CD14-positive monocyte (primary cell): ENCODE measurements at regions not wholly inside any gene's neighbourhood (a gene's known extent, or its start where the extent isn't known, plus 50 kb on each side); places are given as distances from the start of the nearest gene placed in this dataset.

Source experiments
- DNase-seq, 3 donors: peaks; one replicate each; pipeline ENCODE4 v3.0.0-alpha.2; 2011 to 2022
- H2AFZ ChIP-seq: 2 replicates; pipeline ENCODE4 v1.6.0; 2012; ENCODE audit warnings: mild to moderate bottlenecking, low read depth, low read length, inconsistent platforms; ENCODE audit not compliant: insufficient read depth, poor library complexity, severe bottlenecking
- H3K27ac ChIP-seq, 2 donors: 1 replicate in 1 of 2; 2 replicates in 1 of 2; pipeline ENCODE4 v1.5.1; 2012 to 2013; ENCODE audit warnings: low read length in 2 of 2, control low read depth in 1 of 2, inconsistent platforms in 1 of 2, low read depth in 1 of 2, mild to moderate bottlenecking in 1 of 2
- H3K27me3 ChIP-seq, 2 donors: one replicate each; pipeline versions ENCODE4 v1.6.0 to v1.6.1; 2011 to 2013; ENCODE audit warnings: low read length in 2 of 2; ENCODE audit not compliant: control insufficient read depth in 2 of 2, insufficient read depth in 2 of 2
- H3K36me3 ChIP-seq, 2 donors: replicated peaks in 1 of 2; 1 replicate in 1 of 2; 2 replicates in 1 of 2; pipeline versions ENCODE4 v1.5.1 to v1.6.1; 2012 to 2013; ENCODE audit warnings: low read length in 2 of 2, control low read depth in 1 of 2, inconsistent platforms in 1 of 2, mild to moderate bottlenecking in 1 of 2; ENCODE audit not compliant: insufficient read depth in 2 of 2, control insufficient read depth in 1 of 2
- H3K4me1 ChIP-seq, 2 donors: 1 replicate in 1 of 2; 2 replicates in 1 of 2; pipeline versions ENCODE4 v1.5.1 to v1.6.1; 2012 to 2013; ENCODE audit warnings: low read length in 2 of 2, control low read depth in 1 of 2, inconsistent platforms in 1 of 2, mild to moderate bottlenecking in 1 of 2, moderate library complexity in 1 of 2; ENCODE audit not compliant: insufficient read depth in 2 of 2, control insufficient read depth in 1 of 2
- H3K4me2 ChIP-seq: replicated peaks from 2 replicates; pipeline ENCODE3; 2012; ENCODE audit warnings: low read length, moderate library complexity, mild to moderate bottlenecking; ENCODE audit not compliant: poor library complexity, severe bottlenecking; ENCODE audit errors: extremely low read depth
- H3K4me3 ChIP-seq, 3 experiments: fragments of 200-600 bp in 1 of 3; sonication (generic) in 1 of 3; replicated peaks in 1 of 3; 1 replicate in 2 of 3; 2 replicates in 1 of 3; pipeline ENCODE4 v1.5.1; 2011 to 2013; ENCODE audit warnings: low read length in 3 of 3, mild to moderate bottlenecking in 3 of 3, control low read depth in 2 of 3, low read depth in 2 of 3, inconsistent platforms in 1 of 3, moderate library complexity in 1 of 3
- H3K79me2 ChIP-seq: 2 replicates; pipeline ENCODE4 v1.6.0; 2012; ENCODE audit warnings: mild to moderate bottlenecking, control low read depth, inconsistent platforms, low read length, moderate library complexity; ENCODE audit not compliant: insufficient read depth
- H3K9ac ChIP-seq: 2 replicates; pipeline ENCODE4 v1.6.0; 2017; ENCODE audit warnings: low read length, mild to moderate bottlenecking; ENCODE audit not compliant: insufficient read depth, poor library complexity, severe bottlenecking
- H3K9me3 ChIP-seq, 2 donors: replicated peaks in 1 of 2; 1 replicate in 1 of 2; 2 replicates in 1 of 2; pipeline versions ENCODE4 v1.5.1 to v1.6.1; 2012 to 2013; ENCODE audit warnings: low read length in 2 of 2, control low read depth in 1 of 2; ENCODE audit not compliant: control insufficient read depth in 1 of 2, insufficient read depth in 1 of 2
- H4K20me1 ChIP-seq: 2 replicates; pipeline ENCODE4 v1.6.0; 2012; ENCODE audit warnings: mild to moderate bottlenecking, low read length, control low read depth, moderate library complexity; ENCODE audit not compliant: insufficient read depth
- H3K27ac Mint-ChIP-seq, 7 donors: one replicate each; pipeline ENCODE4 v1.8.0; 2020; ENCODE audit warnings: mild to moderate bottlenecking in 7 of 7, mixed read lengths in 7 of 7, moderate library complexity in 6 of 7, inconsistent platforms in 2 of 7
- H3K27me3 Mint-ChIP-seq, 3 donors: one replicate each; pipeline ENCODE4 v1.8.0; 2021 to 2022; ENCODE audit warnings: low read depth in 3 of 3, mild to moderate bottlenecking in 3 of 3, mixed read lengths in 3 of 3, moderate library complexity in 3 of 3, inconsistent platforms in 1 of 3
- H3K36me3 Mint-ChIP-seq, 2 donors: one replicate each; pipeline ENCODE4 v1.8.0; 2020; ENCODE audit warnings: mixed read lengths in 2 of 2, inconsistent platforms in 1 of 2, mild to moderate bottlenecking in 1 of 2
- H3K4me1 Mint-ChIP-seq: one replicate; pipeline ENCODE4 v1.8.0; 2020; ENCODE audit warnings: mild to moderate bottlenecking, mixed read lengths
- H3K4me3 Mint-ChIP-seq, 2 donors: one replicate each; pipeline ENCODE4 v1.8.0; 2020; ENCODE audit warnings: mild to moderate bottlenecking in 2 of 2, mixed read lengths in 2 of 2, moderate library complexity in 1 of 2
- H3K9me3 Mint-ChIP-seq, 7 donors: one replicate each; pipeline ENCODE4 v1.8.0; 2020 to 2022; ENCODE audit warnings: mixed read lengths in 7 of 7, mild to moderate bottlenecking in 6 of 7, moderate library complexity in 6 of 7, inconsistent platforms in 2 of 7
- CTCF ChIP-seq: fragments of 200-600 bp; IDR thresholded peaks from one replicate; pipeline ENCODE4 v1.8.0; 2022; ENCODE audit warnings: antibody characterized with exemption, mild to moderate bottlenecking
- WGBS: methylation state at CpG from one replicate; pipeline ENCODE4 v1.1.5; 2013; ENCODE audit warnings: missing lambda C conversion rate; ENCODE audit not compliant: insufficient coverage; 5-methylcytosine and 5-hydroxymethylcytosine counted together
- intact Hi-C, 2 donors: fragments of 100-400 bp; cut with micrococcal nuclease; formaldehyde crosslinking; loops; one replicate each; pipeline versions ENCODE4 v1.15.0 to v1.15.1; 2023

GRCh38 chr6:14905201-14905600 is 340.7 kb upstream of the JARID2 start:
- H3K36me3 ChIP-seq, result no peaks in the 10 kb centered on the region
- H4K20me1 ChIP-seq, result no peaks in the 10 kb centered on the region
- no peak overlapping the region for H3K4me3 ChIP-seq
- H2AFZ ChIP-seq, result no peak overlapping the region
- Mint-ChIP-seq H3K4me3 (no peak overlapping the region), H3K36me3 (no peaks in the 10 kb centered on the region), H3K27me3 (no peaks in the 10 kb centered on the region), H3K27ac (peak overlapping the region in 1 of 7 donors; percentile 25), H3K9me3 (peaks cover 0 to 8% (median 0%) of the 10 kb centered on the region in 7 donors), H3K4me1 (peaks cover 23% of the 10 kb centered on the region)
- peaks cover 22 to 26% of the 10 kb centered on the region in 2 donors for H3K4me1 ChIP-seq
- WGBS, result 100% methylated on average over 1 of the region's 3 CpGs
- H3K9me3 ChIP-seq, result no peaks in the 10 kb centered on the region
- no peak overlapping the region for H3K4me2 ChIP-seq
- intact Hi-C loops, result no loop called here
- no peaks in the 10 kb centered on the region for H3K27me3 ChIP-seq
- H3K9ac ChIP-seq, result no peak overlapping the region
- TF ChIP-seq CTCF, result no peak
- no peaks in the 10 kb centered on the region for H3K79me2 ChIP-seq
- DNase-seq, result no peak
- no peak overlapping the region for H3K27ac ChIP-seq

GRCh38 chr6:14906621-14907020 is 339.2 kb upstream of the JARID2 start:
- Mint-ChIP-seq H3K9me3 (peaks cover 2 to 8% (median 5%) of the 10 kb centered on the region in 7 donors), H3K4me1 (peaks cover 37% of the 10 kb centered on the region), H3K36me3 (peaks cover 4 to 5% of the 10 kb centered on the region in 2 donors), H3K27ac (no peak overlapping the region), H3K27me3 (peaks cover 0 to 1% (median 0%) of the 10 kb centered on the region in 3 donors), H3K4me3 (no peak overlapping the region)
- Histone ChIP-seq H2AFZ (no peak overlapping the region), H3K27ac (no peak overlapping the region), H3K4me3 (no peak overlapping the region), H3K36me3 (no peaks in the 10 kb centered on the region), H3K9ac (no peak overlapping the region), H3K79me2 (no peaks in the 10 kb centered on the region), H3K4me1 (peaks cover 36 to 40% of the 10 kb centered on the region in 2 donors), H3K27me3 (no peaks in the 10 kb centered on the region), H4K20me1 (no peaks in the 10 kb centered on the region), H3K4me2 (no peak overlapping the region), H3K9me3 (no peaks in the 10 kb centered on the region)
- no peak for DNase-seq
- no peak for TF ChIP-seq CTCF
- intact Hi-C loops, result no loop called here
- WGBS, result no CpG with 5 or more reads among the region's 2 CpGs
